ENCODE measurements at regions not wholly inside any gene's neighbourhood (a gene's known extent, or its start where the extent isn't known, plus 50 kb on each side); places are given as distances from the start of the nearest gene placed in this dataset.

DNA sequence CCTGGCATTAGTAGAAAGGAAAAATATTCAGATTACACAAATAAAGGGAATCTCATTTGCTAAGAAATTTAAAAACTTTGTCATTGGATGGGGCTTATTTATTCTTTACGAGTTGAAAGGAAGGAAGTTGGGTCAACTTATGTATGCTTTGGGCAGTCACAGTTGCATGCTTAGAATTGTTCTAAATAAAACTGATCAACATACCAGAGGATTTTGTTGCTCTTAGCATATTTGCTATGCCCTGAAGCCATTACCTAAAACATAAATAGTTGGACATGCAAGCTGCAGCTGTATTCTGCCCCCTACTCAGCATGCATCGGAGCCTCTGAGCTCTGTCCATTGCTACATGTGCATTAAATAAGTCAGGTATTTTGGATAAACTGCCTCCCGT lies 172.7 kb upstream of the MEF2C start:
- TF ChIP-seq, protein P1, sequence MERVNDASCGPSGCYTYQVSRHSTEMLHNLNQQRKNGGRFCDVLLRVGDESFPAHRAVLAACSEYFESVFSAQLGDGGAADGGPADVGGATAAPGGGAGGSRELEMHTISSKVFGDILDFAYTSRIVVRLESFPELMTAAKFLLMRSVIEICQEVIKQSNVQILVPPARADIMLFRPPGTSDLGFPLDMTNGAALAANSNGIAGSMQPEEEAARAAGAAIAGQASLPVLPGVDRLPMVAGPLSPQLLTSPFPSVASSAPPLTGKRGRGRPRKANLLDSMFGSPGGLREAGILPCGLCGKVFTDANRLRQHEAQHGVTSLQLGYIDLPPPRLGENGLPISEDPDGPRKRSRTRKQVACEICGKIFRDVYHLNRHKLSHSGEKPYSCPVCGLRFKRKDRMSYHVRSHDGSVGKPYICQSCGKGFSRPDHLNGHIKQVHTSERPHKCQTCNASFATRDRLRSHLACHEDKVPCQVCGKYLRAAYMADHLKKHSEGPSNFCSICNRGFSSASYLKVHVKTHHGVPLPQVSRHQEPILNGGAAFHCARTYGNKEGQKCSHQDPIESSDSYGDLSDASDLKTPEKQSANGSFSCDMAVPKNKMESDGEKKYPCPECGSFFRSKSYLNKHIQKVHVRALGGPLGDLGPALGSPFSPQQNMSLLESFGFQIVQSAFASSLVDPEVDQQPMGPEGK (CRISPR knock-in tag; IDR thresholded peaks at IDR 0.05; ENCODE audit: borderline replicate concordance) = no peak
- no peak for TF ChIP-seq ARNTL (CRISPR knock-in tag; IDR thresholded peaks at IDR 0.05; ENCODE audit: borderline replicate concordance, low read depth)
- TF ChIP-seq ISL1 (CRISPR knock-in tag; IDR thresholded peaks at IDR 0.05) = no peak
- no peak for TF ChIP-seq RARB (CRISPR knock-in tag; IDR thresholded peaks at IDR 0.05)
- TF ChIP-seq ZNF8 (CRISPR knock-in tag; IDR thresholded peaks at IDR 0.05) = no peak
- TF ChIP-seq ZFP30 (CRISPR knock-in tag; IDR thresholded peaks at IDR 0.05) = no peak
